Activated CD8-positive, alpha-beta T cell treated with anti-CD3 and anti-CD28 coated beads for 36 hours (primary cell): ENCODE measurements at regions not wholly inside any gene's neighbourhood (a gene's known extent, or its start where the extent isn't known, plus 50 kb on each side); places are given as distances from the start of the nearest gene placed in this dataset.

ENCODE experiments used
- ATAC-seq: fragments of 200-7000 bp; cut with Tn5 transposase; one replicate; pipeline ENCODE4 v1.10.0; 2021; ENCODE audit warnings: mild to moderate bottlenecking, moderate library complexity
- CTCF ChIA-PET: fragments of 350-600 bp; sonication (Branson Sonifier 250); formaldehyde crosslinking; loops from one replicate; lab custom pipeline; 2021; ENCODE audit warnings: antibody characterized with exemption; lab: Charles Lee
- POLR2A ChIA-PET: fragments of 350-600 bp; sonication (Branson Sonifier 250); formaldehyde crosslinking; loops from one replicate; lab custom pipeline; 2021; ENCODE audit warnings: antibody characterized with exemption; lab: Charles Lee
- DNase-seq: peaks from one replicate; pipeline ENCODE4 v3.0.0-alpha.2; 2020
- H3K27ac Mint-ChIP-seq: one replicate; pipeline ENCODE4 v1.8.0; 2021; ENCODE audit warnings: mild to moderate bottlenecking, mixed read lengths
- H3K27me3 Mint-ChIP-seq: one replicate; pipeline ENCODE4 v1.8.0; 2021; ENCODE audit warnings: mixed read lengths
- H3K36me3 Mint-ChIP-seq: one replicate; pipeline ENCODE4 v1.8.0; 2021; ENCODE audit warnings: low read depth, mixed read lengths
- H3K4me1 Mint-ChIP-seq: one replicate; pipeline ENCODE4 v1.8.0; 2021; ENCODE audit warnings: low read depth, mixed read lengths
- H3K4me3 Mint-ChIP-seq: one replicate; pipeline ENCODE4 v1.8.0; 2021; ENCODE audit warnings: mild to moderate bottlenecking, moderate library complexity, mixed read lengths
- H3K9me3 Mint-ChIP-seq: one replicate; pipeline ENCODE4 v1.8.0; 2021; ENCODE audit warnings: mixed read lengths
- CTCF ChIP-seq: fragments of 200-600 bp; IDR thresholded peaks from one replicate; pipeline ENCODE4 v1.8.0; 2022; ENCODE audit warnings: antibody characterized with exemption, mild to moderate bottlenecking
- intact Hi-C: fragments of 100-400 bp; cut with micrococcal nuclease; formaldehyde crosslinking; loops from one replicate; pipeline ENCODE4 v1.10.0; 2022

DNA sequence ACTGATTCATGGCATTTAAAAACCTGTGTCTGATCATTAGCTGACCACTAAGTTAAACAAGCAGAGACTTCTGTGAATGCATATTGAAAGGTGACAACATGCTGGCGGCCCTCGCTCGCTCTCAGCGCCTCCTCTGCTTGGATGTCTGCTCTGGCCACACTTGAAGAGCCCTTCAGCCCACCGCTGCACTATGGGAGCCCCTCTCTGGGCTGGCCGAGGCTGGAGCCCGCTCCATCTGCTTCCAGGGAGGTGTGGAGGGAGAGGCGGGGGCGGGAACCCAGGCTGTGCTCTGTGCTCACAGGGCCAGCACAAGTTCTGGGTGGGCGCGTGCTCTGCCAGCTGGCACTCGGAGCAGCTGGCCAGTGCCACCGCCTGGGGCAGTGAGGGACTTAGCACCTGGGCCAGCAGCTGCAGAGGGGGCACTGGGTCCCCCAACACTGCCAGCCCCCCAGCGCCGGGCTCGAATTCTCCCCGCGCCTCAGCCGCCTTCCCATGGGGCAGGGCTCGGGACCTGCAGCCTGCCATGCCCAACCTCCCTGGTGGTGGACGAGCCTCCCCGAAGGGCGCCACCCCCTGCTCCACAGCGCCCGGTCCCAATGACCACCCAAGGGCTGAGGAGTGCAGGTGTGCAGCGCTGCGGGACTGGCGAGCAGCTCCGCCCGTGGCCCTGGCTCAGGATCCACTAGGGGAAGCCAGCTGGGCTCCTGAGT, 252.4 kb downstream of the ZIC4 start:
- DNase-seq (no peak), ATAC-seq (no peak)
- Mint-ChIP-seq H3K4me1 (no peaks in the 10 kb centered on the region), H3K9me3 (peaks cover 1% of the 10 kb centered on the region), H3K27me3 (no peaks in the 10 kb centered on the region), H3K36me3 (no peaks in the 10 kb centered on the region), H3K27ac (no peak overlapping the region), H3K4me3 (no peak overlapping the region)
- TF ChIP-seq CTCF, result no peak
- ChIA-PET POLR2A (no interaction called here), CTCF (interaction anchor here (0.6 kb wide), 1 partner anchor 117 kb away, joined by 3 read pairs; no protein-coding TSS in a partner anchor)
- intact Hi-C loops, result no loop called here

GRCh38 chr3:147152476-147152875, 253.9 kb downstream of the ZIC4 start:
- no peak for TF ChIP-seq CTCF
- DNase-seq (no peak), ATAC-seq (no peak)
- H3K4me3 Mint-ChIP-seq, result no peak overlapping the region
- peaks cover 1% of the 10 kb centered on the region for H3K9me3 Mint-ChIP-seq
- intact Hi-C loops, result no loop called here
- H3K4me1 Mint-ChIP-seq, result no peaks in the 10 kb centered on the region
- H3K36me3 Mint-ChIP-seq, result no peaks in the 10 kb centered on the region
- ChIA-PET POLR2A (no interaction called here), CTCF (no interaction called here)
- no peaks in the 10 kb centered on the region for H3K27me3 Mint-ChIP-seq
- H3K27ac Mint-ChIP-seq, result no peak overlapping the region

DNA sequence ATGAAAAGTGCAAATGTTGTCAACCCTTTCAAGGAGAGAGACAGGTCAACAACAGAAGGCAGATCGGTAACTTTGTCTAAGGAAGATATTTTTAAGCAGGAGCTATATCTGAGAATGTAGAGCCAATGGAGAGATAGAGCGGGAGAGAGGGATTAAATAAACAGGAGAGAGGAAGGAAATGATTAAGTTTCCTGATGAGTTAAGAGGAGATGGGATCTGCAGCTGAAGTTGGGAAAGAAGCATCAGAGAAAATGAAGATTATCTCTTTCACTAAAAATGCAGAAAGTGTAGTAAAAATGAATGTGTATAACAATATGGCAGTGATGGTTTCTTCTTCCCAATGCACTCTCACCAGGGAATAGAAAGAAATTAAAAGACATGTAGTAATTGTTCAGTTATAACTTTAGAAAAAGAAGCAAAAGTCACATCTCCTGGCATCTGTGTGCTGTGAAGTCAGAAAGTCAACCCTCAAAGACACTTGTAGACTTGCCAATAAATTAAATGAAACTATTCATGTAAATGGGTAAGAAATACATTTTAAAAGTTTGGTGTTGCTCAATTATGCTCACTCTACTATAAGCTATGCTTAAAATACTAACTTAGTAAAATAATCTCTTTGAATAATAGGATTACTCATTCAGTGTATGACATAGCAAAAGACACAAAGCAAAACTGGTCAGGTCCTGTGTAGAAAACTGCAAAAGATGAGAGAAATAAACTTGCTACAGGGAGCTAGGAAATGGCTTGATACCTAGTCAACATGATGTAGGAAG, 264.6 kb downstream of the ZIC4 start:
- Mint-ChIP-seq H3K27ac (no peak overlapping the region), H3K27me3 (no peaks in the 10 kb centered on the region), H3K36me3 (no peaks in the 10 kb centered on the region), H3K4me3 (no peak overlapping the region), H3K9me3 (no peaks in the 10 kb centered on the region), H3K4me1 (no peaks in the 10 kb centered on the region)
- ATAC-seq (no peak), DNase-seq (no peak)
- no peak for TF ChIP-seq CTCF
- ChIA-PET POLR2A (no interaction called here), CTCF (interaction anchor here (1.1 to 1.2 kb wide), 2 partner anchors 12 to 18 kb away, joined by 3 read pairs; no protein-coding TSS in a partner anchor)
- intact Hi-C loops, result no loop called here

- POLR2A ChIA-PET, result no interaction called here
- no peak for ATAC-seq
- DNase-seq, result no peak
- Mint-ChIP-seq H3K27ac (no peak overlapping the region), H3K9me3 (peaks cover 1% of the 10 kb centered on the region), H3K27me3 (no peaks in the 10 kb centered on the region), H3K4me3 (no peak overlapping the region), H3K4me1 (no peaks in the 10 kb centered on the region), H3K36me3 (no peaks in the 10 kb centered on the region)
- intact Hi-C loops, result no loop called here
- CTCF ChIA-PET, result no interaction called here
- TF ChIP-seq CTCF, result no peak
Observed at GRCh38 chr3:147139341-147139740, 267.0 kb downstream of the ZIC4 start.

- POLR2A ChIA-PET, result no interaction called here
- H3K36me3 Mint-ChIP-seq, result no peaks in the 10 kb centered on the region
- TF ChIP-seq CTCF, result no peak
- DNase-seq, result no peak
- no peak overlapping the region for H3K4me3 Mint-ChIP-seq
- ATAC-seq, result no peak
- no peak overlapping the region for H3K27ac Mint-ChIP-seq
- CTCF ChIA-PET, result no interaction called here
- intact Hi-C loops, result no loop called here
- H3K4me1 Mint-ChIP-seq, result no peaks in the 10 kb centered on the region
- H3K27me3 Mint-ChIP-seq, result no peaks in the 10 kb centered on the region
- peaks cover 4% of the 10 kb centered on the region for H3K9me3 Mint-ChIP-seq
Observed at GRCh38 chr3:147132168-147132567, 274.2 kb downstream of the ZIC4 start.
